K562 (cell line): ENCODE measurements at regions not wholly inside any gene's neighbourhood (a gene's known extent, or its start where the extent isn't known, plus 50 kb on each side); places are given as distances from the start of the nearest gene placed in this dataset.

ENCODE experiments used
- CBX8 ChIP-seq: fragments of 200-600 bp; sonication (generic); IDR thresholded peaks from 2 replicates; pipeline ENCODE4 v1.6.1; 2012; ENCODE audit warnings: borderline replicate concordance, mixed run types, low read depth, mild to moderate bottlenecking, moderate library complexity, mixed read lengths, low read length, control low read depth, inconsistent platforms; ENCODE audit not compliant: poor library complexity, severe bottlenecking; ENCODE audit errors: extremely low read depth
- CHD1 ChIP-seq: fragments of 200-600 bp; sonication (generic); IDR thresholded peaks from one replicate; pipeline ENCODE4 v1.6.1; 2012; ENCODE audit warnings: mild to moderate bottlenecking, moderate library complexity, low read length, inconsistent platforms
- CREM ChIP-seq: IDR thresholded peaks from 2 replicates; pipeline ENCODE4 v1.6.1; 2014; ENCODE audit warnings: antibody characterized with exemption, low read depth
- FOSL1 ChIP-seq: fragments of 200-800 bp; sonication (Bioruptor generic); conservative IDR thresholded peaks from 2 replicates; pipeline ENCODE4 v1.6.1; 2016; ENCODE audit warnings: missing genetic modification characterization, missing compliant biosample characterization
- KDM1A ChIP-seq, 2 experiments: fragments of 450-650 bp; IDR thresholded peaks; 2 replicates each; pipeline ENCODE4 v1.6.1; 2016; ENCODE audit warnings: mild to moderate bottlenecking in 2 of 2
- KLF13 ChIP-seq: fragments of 450-650 bp; IDR thresholded peaks from 2 replicates; pipeline ENCODE4 v1.6.1; 2016; ENCODE audit warnings: missing genetic modification characterization, low read depth, mild to moderate bottlenecking, missing compliant biosample characterization, moderate library complexity, borderline replicate concordance
- MYC ChIP-seq, 2 experiments: fragments of 250-450 bp in 1 of 2; sonication (Bioruptor Pico) in 1 of 2; IDR thresholded peaks; 2 replicates each; pipeline versions ENCODE4 v1.5.1 to v1.6.1; 2012 to 2021; ENCODE audit warnings: low read depth in 2 of 2, borderline replicate concordance in 1 of 2, improper control_type of control experiment in 1 of 2, low read length in 1 of 2, mild to moderate bottlenecking in 1 of 2, moderate library complexity in 1 of 2
- NFXL1 ChIP-seq: fragments of 450-650 bp; formaldehyde crosslinking; IDR thresholded peaks from 2 replicates; pipeline ENCODE4 v1.4.0; 2021; ENCODE audit warnings: mild to moderate bottlenecking
- ZNF239 ChIP-seq: fragments of 250-450 bp; sonication (Bioruptor Pico); IDR thresholded peaks from 2 replicates; pipeline ENCODE4 v1.4.0; 2020; ENCODE audit warnings: mild to moderate bottlenecking
- TF ChIP-seq, protein P1 (sequence below), 3 experiments: fragments of 200-800 bp in 1 of 3; sonication (Bioruptor generic) in 1 of 3; sonication (generic) in 1 of 3; formaldehyde crosslinking in 1 of 3; IDR thresholded peaks; 2 replicates each; pipeline versions ENCODE4 v1.6.1 to v1.8.0; 2016 to 2022; ENCODE audit warnings: mild to moderate bottlenecking in 2 of 3, missing compliant biosample characterization in 2 of 3, missing genetic modification characterization in 2 of 3, missing genetic modification reagents in 1 of 3
- TF ChIP-seq, protein P2 (sequence below): fragments of 450-650 bp; IDR thresholded peaks from 2 replicates; pipeline ENCODE4 v1.6.1; 2017; ENCODE audit warnings: antibody characterized with exemption, mild to moderate bottlenecking
- TF ChIP-seq, protein P3 (sequence below): fragments of 200-600 bp; sonication (generic); IDR thresholded peaks from one replicate; pipeline ENCODE4 v1.6.1; 2012; ENCODE audit warnings: mild to moderate bottlenecking, low read depth, low read length, inconsistent platforms
- TF ChIP-seq, protein P4 (sequence below): sonication (generic); formaldehyde crosslinking; IDR thresholded peaks from 2 replicates; pipeline ENCODE4 v1.8.1; 2023; ENCODE audit warnings: mild to moderate bottlenecking, missing genetic modification reagents, moderate library complexity

DNA sequence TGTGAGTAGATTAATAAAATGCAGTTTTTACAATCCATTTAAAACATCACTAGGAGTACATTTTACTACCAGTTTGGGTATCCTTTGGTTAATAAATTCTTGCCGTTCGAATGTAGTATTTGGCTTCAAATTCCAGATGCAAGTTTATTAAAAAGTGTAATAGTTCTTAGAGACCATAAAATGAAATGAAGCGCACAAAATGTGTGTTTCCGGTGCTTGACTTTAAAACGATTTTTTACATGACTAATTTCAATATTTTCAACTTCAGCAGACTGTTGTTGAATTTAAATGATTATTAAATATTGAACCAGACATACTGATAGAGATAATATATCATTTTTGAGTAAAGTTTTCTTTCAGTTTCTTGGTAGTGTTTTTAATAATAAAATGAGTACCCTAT is 138.4 kb upstream of the NAALADL2 start:
- TF ChIP-seq, protein P1, sequence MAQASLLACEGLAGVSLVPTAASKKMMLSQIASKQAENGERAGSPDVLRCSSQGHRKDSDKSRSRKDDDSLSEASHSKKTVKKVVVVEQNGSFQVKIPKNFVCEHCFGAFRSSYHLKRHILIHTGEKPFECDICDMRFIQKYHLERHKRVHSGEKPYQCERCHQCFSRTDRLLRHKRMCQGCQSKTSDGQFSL (CRISPR knock-in tag; IDR thresholded peaks at IDR 0.05), result no peak
- TF ChIP-seq, protein P1 (tag; IDR thresholded peaks at IDR 0.05), result no peak
- no peak for TF ChIP-seq KDM1A (IDR thresholded peaks at IDR 0.05)
- no peak for TF ChIP-seq CBX8
- TF ChIP-seq MYC (IDR thresholded peaks at IDR 0.05; ENCODE audit: low read depth, low read length), result no peak
- no peak for TF ChIP-seq MYC (CRISPR knock-in tag; IDR thresholded peaks at IDR 0.05; ENCODE audit: borderline replicate concordance, low read depth)
- TF ChIP-seq KLF13 (tag), result no peak
- no peak for TF ChIP-seq ZNF239
- TF ChIP-seq, protein P2, sequence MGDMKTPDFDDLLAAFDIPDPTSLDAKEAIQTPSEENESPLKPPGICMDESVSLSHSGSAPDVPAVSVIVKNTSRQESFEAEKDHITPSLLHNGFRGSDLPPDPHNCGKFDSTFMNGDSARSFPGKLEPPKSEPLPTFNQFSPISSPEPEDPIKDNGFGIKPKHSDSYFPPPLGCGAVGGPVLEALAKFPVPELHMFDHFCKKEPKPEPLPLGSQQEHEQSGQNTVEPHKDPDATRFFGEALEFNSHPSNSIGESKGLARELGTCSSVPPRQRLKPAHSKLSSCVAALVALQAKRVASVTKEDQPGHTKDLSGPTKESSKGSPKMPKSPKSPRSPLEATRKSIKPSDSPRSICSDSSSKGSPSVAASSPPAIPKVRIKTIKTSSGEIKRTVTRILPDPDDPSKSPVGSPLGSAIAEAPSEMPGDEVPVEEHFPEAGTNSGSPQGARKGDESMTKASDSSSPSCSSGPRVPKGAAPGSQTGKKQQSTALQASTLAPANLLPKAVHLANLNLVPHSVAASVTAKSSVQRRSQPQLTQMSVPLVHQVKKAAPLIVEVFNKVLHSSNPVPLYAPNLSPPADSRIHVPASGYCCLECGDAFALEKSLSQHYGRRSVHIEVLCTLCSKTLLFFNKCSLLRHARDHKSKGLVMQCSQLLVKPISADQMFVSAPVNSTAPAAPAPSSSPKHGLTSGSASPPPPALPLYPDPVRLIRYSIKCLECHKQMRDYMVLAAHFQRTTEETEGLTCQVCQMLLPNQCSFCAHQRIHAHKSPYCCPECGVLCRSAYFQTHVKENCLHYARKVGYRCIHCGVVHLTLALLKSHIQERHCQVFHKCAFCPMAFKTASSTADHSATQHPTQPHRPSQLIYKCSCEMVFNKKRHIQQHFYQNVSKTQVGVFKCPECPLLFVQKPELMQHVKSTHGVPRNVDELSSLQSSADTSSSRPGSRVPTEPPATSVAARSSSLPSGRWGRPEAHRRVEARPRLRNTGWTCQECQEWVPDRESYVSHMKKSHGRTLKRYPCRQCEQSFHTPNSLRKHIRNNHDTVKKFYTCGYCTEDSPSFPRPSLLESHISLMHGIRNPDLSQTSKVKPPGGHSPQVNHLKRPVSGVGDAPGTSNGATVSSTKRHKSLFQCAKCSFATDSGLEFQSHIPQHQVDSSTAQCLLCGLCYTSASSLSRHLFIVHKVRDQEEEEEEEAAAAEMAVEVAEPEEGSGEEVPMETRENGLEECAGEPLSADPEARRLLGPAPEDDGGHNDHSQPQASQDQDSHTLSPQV, result no peak
- no peak for TF ChIP-seq CHD1
- TF ChIP-seq NFXL1, result no peak
- TF ChIP-seq FOSL1 (tag), result no peak
- TF ChIP-seq CREM, result no peak
- TF ChIP-seq, protein P3, sequence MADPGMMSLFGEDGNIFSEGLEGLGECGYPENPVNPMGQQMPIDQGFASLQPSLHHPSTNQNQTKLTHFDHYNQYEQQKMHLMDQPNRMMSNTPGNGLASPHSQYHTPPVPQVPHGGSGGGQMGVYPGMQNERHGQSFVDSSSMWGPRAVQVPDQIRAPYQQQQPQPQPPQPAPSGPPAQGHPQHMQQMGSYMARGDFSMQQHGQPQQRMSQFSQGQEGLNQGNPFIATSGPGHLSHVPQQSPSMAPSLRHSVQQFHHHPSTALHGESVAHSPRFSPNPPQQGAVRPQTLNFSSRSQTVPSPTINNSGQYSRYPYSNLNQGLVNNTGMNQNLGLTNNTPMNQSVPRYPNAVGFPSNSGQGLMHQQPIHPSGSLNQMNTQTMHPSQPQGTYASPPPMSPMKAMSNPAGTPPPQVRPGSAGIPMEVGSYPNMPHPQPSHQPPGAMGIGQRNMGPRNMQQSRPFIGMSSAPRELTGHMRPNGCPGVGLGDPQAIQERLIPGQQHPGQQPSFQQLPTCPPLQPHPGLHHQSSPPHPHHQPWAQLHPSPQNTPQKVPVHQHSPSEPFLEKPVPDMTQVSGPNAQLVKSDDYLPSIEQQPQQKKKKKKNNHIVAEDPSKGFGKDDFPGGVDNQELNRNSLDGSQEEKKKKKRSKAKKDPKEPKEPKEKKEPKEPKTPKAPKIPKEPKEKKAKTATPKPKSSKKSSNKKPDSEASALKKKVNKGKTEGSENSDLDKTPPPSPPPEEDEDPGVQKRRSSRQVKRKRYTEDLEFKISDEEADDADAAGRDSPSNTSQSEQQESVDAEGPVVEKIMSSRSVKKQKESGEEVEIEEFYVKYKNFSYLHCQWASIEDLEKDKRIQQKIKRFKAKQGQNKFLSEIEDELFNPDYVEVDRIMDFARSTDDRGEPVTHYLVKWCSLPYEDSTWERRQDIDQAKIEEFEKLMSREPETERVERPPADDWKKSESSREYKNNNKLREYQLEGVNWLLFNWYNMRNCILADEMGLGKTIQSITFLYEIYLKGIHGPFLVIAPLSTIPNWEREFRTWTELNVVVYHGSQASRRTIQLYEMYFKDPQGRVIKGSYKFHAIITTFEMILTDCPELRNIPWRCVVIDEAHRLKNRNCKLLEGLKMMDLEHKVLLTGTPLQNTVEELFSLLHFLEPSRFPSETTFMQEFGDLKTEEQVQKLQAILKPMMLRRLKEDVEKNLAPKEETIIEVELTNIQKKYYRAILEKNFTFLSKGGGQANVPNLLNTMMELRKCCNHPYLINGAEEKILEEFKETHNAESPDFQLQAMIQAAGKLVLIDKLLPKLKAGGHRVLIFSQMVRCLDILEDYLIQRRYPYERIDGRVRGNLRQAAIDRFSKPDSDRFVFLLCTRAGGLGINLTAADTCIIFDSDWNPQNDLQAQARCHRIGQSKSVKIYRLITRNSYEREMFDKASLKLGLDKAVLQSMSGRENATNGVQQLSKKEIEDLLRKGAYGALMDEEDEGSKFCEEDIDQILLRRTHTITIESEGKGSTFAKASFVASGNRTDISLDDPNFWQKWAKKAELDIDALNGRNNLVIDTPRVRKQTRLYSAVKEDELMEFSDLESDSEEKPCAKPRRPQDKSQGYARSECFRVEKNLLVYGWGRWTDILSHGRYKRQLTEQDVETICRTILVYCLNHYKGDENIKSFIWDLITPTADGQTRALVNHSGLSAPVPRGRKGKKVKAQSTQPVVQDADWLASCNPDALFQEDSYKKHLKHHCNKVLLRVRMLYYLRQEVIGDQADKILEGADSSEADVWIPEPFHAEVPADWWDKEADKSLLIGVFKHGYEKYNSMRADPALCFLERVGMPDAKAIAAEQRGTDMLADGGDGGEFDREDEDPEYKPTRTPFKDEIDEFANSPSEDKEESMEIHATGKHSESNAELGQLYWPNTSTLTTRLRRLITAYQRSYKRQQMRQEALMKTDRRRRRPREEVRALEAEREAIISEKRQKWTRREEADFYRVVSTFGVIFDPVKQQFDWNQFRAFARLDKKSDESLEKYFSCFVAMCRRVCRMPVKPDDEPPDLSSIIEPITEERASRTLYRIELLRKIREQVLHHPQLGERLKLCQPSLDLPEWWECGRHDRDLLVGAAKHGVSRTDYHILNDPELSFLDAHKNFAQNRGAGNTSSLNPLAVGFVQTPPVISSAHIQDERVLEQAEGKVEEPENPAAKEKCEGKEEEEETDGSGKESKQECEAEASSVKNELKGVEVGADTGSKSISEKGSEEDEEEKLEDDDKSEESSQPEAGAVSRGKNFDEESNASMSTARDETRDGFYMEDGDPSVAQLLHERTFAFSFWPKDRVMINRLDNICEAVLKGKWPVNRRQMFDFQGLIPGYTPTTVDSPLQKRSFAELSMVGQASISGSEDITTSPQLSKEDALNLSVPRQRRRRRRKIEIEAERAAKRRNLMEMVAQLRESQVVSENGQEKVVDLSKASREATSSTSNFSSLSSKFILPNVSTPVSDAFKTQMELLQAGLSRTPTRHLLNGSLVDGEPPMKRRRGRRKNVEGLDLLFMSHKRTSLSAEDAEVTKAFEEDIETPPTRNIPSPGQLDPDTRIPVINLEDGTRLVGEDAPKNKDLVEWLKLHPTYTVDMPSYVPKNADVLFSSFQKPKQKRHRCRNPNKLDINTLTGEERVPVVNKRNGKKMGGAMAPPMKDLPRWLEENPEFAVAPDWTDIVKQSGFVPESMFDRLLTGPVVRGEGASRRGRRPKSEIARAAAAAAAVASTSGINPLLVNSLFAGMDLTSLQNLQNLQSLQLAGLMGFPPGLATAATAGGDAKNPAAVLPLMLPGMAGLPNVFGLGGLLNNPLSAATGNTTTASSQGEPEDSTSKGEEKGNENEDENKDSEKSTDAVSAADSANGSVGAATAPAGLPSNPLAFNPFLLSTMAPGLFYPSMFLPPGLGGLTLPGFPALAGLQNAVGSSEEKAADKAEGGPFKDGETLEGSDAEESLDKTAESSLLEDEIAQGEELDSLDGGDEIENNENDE, result no peak
- TF ChIP-seq, protein P4, sequence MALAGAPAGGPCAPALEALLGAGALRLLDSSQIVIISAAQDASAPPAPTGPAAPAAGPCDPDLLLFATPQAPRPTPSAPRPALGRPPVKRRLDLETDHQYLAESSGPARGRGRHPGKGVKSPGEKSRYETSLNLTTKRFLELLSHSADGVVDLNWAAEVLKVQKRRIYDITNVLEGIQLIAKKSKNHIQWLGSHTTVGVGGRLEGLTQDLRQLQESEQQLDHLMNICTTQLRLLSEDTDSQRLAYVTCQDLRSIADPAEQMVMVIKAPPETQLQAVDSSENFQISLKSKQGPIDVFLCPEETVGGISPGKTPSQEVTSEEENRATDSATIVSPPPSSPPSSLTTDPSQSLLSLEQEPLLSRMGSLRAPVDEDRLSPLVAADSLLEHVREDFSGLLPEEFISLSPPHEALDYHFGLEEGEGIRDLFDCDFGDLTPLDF, result no peak
